ENCODE measurements at regions not wholly inside any gene's neighbourhood (a gene's known extent, or its start where the extent isn't known, plus 50 kb on each side); places are given as distances from the start of the nearest gene placed in this dataset.

GRCh38 chr1:81242103-81242502 lies 558.6 kb upstream of the ADGRL2 start:
- no peak for DNase-seq

DNA sequence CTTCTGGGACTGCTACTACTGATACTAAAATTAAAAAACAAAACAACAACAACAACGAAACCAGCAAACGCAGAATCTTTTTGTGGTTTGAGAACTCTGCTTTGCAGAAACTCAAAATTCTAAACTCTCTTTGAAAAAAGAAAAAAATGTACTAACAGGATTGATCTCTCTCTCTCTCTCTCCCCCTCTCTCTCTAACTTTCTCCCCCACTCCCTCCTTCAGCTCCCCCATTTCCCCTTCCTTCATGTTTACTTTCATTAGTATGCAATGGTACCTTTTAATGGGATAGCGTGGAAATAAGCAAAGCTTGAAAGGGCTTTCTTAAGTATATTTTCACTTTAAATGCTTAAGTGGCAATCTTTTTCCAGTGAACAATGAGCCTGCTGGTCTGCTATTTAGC lies 562.6 kb upstream of the ADGRL2 start:
- no peak for DNase-seq

- no peak for DNase-seq
Measured at GRCh38 chr1:81237473-81238089, 563.2 kb upstream of the ADGRL2 start.

DNA sequence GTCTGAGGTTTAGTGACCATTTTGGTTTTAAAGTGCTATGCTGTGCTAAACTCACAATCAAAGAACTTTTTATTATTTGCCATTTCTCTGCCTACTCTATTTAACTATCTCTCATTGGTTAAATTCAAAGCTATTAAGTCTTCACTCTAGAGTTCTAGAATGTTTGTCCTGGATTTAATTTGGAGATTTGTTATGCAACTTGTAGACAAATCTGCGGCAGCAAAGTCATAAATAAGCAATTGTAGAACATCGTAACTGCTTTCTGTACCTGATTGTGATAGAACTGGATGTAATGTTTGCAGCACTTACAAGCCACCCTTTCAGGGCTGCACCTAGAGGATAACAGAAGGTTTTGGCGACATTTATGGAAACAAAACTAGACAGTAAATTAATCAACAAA lies 566.5 kb upstream of the ADGRL2 start:
- no peak for DNase-seq

- no peak for DNase-seq
Measured at GRCh38 chr1:81233591-81233990, 567.1 kb upstream of the ADGRL2 start.

DNA sequence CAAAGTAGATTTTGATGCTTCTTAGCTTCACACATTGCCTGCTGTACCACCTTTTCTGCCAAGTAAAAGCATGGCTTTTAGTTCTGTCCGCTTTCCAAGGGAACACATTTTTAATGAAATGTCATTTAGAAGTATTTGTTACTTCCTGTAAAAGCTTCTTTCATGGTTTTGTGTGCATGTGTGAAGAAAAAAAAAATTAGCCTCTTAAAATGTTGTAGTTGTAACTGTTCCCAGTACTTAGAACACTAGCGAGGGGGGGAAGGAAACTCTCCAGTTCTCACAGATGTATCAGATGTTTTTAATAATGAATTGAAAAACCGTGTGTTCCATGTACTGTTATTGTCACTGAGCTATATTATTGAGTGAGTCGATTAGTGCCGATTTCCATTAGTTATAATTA lies 568.3 kb upstream of the ADGRL2 start:
- DNase-seq: no peak

- no peak for DNase-seq
Measured at GRCh38 chr1:81231729-81232038, 569.0 kb upstream of the ADGRL2 start.

DNA sequence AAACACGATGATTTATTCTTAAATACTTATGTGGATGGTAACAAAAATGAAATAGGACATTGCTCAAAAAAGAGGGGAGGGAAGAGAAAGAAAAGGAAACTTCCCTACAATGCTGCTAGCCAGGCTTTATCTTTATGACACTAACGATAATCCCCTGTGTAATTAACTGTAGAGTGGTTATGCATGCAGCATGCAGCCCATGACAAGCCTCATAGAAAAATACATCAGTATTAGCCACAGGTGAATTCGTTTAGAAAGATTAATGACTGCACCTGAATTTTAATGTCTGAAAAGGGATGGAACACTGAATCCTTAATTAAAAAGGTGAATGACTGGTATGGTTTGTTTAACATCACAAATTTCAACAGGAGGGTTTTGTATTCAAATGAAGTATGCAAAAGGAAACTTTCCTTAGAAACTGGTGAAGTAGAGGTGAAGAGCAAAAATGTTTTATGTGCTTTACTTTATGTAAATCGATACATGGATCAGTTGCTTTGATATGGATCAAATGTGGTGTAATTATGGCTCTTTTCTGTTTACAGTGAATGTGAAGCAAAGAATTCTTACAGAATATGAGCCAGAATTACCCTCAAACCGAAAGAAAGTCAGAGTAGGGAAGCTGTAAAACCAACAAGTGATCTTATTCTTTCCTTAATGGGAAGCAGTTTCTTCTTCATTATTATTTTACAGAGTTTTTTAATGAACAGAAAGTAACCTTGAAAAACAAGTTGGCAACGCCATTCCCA lies 569.6 kb upstream of the ADGRL2 start:
- no peak for DNase-seq

- DNase-seq: no peak
Measured at GRCh38 chr1:81228926-81229325, 571.8 kb upstream of the ADGRL2 start.

- DNase-seq: no peak
Measured at GRCh38 chr1:81226603-81226928, 574.2 kb upstream of the ADGRL2 start.

DNA sequence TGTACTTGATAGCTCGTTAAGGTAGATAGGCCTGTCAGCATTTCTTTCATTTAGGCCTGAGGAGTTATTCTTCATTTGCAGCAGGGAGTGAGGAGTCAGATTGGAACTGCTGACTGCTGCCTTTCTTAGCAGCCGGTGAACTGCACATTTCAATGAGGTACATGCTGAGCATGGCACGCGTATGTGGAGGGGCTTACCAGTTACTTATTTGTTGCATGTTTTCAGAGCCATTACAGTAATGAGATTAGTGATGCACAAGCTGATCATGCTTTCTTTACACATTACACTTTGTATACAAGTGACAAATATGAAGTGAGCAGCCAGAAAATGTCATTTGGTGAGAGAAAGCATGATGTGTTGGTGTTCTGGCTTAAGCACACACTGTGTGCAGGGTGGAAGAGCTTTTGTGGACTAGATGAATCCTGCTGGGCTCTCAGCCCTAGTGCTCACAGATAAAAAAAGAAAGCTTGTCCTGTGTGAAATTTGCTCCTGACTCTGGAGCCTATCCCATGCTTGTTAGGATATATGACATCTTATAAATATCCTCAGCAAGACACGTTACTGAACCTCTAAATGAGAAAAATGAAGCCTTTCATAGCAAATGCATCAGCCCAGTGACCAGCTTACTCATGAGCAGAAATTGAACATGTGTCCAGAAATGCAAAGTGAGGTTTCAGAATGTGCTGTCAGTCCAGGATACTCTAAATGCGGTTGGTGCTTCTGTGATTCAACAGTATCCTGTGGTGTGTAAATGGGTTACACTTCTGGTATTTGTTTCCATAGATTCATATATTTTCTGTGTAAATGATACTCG lies 574.7 kb upstream of the ADGRL2 start:
- DNase-seq: no peak

DNA sequence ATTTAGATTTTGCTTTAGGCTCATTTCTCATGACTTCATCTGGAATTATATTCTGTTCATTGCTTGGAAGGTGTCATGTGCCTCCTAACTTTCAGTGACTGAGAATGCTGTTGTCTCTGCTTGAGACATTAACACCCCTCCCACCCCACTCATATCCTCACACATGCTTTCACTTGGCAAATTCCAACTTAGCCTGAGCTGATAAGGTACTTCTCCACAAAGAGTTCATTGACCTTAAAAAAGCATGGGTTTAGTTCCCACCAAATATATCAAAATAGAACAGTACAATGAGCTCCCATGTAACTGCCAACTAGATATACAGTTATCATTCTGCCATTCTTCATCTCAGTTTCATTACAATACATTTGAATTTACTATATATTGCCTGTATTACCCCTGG lies 576.5 kb upstream of the ADGRL2 start:
- DNase-seq: no peak

- DNase-seq: no peak
Measured at GRCh38 chr1:81221564-81221963, 579.2 kb upstream of the ADGRL2 start.

DNA sequence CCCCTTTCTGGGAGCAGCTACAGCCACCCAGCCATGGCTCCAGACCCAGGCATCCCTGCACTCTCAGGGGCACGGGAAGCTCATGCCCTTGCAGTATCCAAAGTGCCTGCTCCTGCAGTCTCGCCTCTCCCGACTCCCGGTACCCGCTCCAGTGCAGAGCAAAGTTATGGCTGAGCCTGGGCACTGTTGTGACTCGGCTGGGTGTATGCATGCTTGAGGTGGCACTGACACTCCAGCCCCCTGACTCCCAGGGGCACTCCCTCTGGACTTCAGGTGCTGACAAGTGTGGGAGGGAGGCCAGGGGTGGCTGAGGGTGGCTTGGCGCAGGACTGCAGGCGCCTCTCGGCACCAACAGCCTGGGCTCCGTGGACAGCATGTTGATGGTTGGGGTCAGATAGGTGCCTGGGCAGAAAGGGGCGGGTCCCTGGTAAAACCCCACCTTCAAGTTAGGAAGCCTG lies 580.1 kb upstream of the ADGRL2 start:
- DNase-seq: no peak

GRCh38 chr1:81217058-81217457 lies 583.7 kb upstream of the ADGRL2 start:
- DNase-seq: no peak

- DNase-seq: no peak
Measured at GRCh38 chr1:81213279-81213678, 587.5 kb upstream of the ADGRL2 start.

- no peak for DNase-seq
Measured at GRCh38 chr1:81209461-81209860, 591.3 kb upstream of the ADGRL2 start.

- DNase-seq: no peak
Measured at GRCh38 chr1:81208441-81208840, 592.3 kb upstream of the ADGRL2 start.

GRCh38 chr1:81205956-81206355 lies 594.8 kb upstream of the ADGRL2 start:
- no peak for DNase-seq

DNA sequence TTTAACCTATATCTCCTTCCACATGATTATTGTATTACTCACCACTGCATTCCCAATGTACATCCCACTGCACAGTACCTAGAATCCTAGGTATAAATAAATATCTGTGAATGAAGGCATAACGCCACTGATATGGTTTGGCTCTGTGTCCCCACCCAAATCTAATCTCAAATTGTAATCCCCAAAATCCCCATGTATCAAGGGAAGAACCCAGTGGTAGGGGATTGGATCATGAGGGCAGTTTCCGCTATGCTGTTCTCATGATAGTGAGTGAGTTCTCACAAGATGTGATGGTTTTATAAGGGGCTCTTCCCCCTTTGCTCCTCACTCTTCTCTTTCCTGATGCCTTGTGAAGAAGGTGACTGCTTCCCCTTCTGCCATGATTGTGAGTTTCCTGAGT lies 599.0 kb upstream of the ADGRL2 start:
- no peak for DNase-seq

- peak; percentile 98 for DNase-seq
Measured at GRCh38 chr1:81197591-81197990, 603.1 kb upstream of the ADGRL2 start.

GRCh38 chr1:81192647-81193642 lies 607.8 kb upstream of the ADGRL2 start:
- DNase-seq: no peak

DNA sequence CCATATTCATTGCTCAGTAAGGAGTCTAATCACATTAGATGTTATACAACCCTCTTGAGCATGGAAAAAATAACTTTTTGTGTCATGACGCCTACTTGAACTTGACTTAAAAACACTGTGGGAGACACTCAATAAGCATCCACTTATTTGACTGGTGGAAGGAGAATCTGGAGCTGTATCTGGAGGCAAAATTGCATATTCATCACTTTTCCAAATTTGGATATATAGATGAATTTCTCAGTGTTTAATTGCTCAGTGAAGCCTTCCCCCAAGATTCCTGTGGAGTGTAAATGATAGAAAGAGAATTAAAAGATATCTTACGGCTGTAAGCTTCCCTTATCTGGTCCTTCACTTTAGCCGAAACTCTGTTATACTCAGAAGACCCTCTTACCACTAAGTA lies 610.7 kb upstream of the ADGRL2 start:
- no peak for DNase-seq
